Middle frontal gyrus (tissue), 1 donor: ENCODE measurements at regions not wholly inside any gene's neighbourhood (a gene's known extent, or its start where the extent isn't known, plus 50 kb on each side); places are given as distances from the start of the nearest gene placed in this dataset.
"Not testable (repeated sequence)": the region's sequence is repeated elsewhere in the genome, so short reads cannot be mapped to it uniquely, and the experiment has no call there.

ENCODE experiments used
- DNase-seq: peaks from one replicate; pipeline ENCODE4 v3.0.0-alpha.2; 2015; ENCODE audit warnings: low spot score; ENCODE audit errors: extremely low spot score

DNA sequence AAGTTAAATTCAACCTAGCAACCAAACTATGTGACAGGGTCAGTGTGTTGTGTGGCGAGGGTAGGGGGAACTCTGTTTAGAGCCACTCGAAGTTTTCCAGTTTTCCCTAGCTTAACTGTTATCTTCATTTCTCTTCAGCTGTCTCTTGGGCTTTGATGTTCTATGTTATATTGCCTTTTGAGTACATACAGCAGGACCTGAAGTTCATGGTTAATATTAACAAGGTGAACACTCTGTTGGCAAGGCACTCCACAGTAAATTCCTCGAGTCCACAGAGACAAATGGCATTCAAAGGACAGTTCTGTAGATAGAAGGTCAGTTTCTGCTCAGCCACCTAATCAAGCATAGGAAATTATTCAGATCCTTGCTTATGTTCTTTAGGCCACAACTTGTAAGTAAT lies 147.9 kb upstream of the DPH6 start:
- no peak for DNase-seq

- DNase-seq, result no peak
These were observed 149.0 kb upstream of the DPH6 start for GRCh38 chr15:35695003-35695402.

GRCh38 chr15:35696767-35697231 lies 150.8 kb upstream of the DPH6 start:
- no peak for DNase-seq

GRCh38 chr15:35697549-35698299 lies 151.8 kb upstream of the DPH6 start:
- DNase-seq, result no peak

DNA sequence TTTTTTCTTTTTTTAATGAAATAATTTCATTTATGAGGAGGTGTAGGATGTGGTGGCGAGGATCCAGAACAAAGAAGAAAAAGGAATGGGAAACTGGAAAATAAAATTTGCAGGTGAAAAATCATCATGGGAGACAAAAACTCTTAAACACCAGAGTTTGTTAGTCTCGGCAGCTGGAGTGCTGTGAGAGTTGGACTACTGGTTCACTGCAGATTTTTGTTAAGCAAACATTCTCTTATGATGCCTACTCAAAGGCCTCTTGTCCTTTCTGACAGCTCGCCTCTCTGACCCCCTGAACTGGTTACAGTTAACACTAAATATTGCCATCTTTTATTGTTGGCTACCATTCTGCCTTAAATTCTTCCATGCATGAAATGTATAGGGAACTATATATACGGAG lies 152.4 kb upstream of the DPH6 start:
- DNase-seq, result no peak

GRCh38 chr15:35698966-35699575 lies 153.1 kb upstream of the DPH6 start:
- no peak for DNase-seq

DNA sequence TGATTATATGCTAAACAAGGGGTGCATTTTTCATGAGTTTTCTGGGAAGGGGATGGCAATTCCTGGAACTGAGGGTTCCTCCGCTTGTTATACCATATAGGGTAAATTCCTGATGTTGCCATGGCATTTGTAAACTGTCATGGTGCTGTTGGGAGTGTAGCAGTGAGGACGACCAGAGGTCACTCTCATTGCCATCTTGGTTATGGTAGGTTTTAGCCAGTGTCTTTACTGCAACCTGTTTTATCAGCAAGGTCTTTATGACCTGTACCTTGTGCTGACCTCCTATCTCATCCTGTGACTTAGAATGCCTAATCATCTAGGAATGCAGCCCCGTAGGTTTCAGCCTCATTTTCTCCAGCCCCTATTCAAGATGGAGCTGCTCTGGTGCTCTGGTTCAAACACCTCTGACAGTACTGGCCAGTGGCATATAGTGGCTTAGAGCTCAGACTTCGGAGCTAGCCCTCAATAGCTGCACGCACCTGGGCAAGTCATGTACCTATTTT lies 154.2 kb upstream of the DPH6 start:
- not testable (repeated sequence) for DNase-seq

DNA sequence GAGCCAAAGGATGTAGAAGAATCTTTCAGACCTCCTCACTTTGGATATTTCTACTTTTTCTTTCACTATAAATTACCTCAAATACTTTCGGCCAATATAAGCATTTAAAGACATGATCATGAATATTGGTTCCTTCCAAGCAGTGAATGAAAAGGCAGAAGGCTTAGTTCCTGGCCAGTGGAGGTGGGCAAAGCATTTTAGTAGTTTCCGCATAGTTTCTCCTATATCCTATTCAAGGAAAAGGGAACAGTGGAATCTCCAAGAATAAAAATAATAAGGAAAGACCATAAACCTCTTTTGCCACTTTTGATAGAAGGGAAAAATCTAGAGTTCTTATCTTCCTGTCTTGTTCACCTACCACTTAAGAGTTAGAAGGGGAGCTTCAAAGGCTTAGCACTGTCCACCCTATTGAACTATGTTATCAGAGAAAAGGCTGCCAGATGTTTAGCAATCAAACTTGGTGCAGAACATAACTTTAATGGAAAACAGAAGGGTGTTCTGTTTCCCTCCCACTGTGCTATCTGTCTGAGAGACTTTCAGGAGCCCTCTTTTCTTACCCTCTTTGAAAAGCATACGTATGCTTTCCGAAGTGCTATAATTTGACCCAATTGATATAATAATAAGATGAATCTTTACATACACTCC lies 155.6 kb upstream of the DPH6 start:
- DNase-seq, result no peak

DNA sequence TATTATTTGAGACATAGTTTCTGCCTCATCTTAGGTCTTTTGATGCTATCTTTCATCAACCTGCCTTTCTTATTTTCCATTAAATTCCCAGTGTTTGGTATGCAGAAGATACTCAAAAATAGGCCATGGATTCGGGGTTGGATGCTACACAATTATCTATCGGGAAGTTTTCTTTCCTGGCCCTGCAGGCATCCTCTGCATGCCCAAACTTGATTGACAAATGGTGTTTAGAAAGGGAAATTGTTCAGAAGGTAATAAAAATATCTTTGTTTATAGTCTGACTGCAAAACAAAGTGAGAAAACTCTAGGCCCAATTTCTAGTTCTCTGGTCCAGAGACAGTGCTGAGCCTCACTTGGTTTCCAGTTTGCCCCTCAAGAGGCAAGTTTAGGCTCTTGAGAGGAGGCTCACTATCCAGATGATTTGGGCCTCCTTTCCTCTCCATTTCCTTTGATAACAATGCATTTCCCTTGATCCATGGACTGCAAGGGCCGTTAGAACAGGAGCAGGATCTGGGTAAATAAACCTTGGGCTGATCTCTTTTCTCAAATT lies 157.1 kb upstream of the DPH6 start:
- DNase-seq, result no peak

DNA sequence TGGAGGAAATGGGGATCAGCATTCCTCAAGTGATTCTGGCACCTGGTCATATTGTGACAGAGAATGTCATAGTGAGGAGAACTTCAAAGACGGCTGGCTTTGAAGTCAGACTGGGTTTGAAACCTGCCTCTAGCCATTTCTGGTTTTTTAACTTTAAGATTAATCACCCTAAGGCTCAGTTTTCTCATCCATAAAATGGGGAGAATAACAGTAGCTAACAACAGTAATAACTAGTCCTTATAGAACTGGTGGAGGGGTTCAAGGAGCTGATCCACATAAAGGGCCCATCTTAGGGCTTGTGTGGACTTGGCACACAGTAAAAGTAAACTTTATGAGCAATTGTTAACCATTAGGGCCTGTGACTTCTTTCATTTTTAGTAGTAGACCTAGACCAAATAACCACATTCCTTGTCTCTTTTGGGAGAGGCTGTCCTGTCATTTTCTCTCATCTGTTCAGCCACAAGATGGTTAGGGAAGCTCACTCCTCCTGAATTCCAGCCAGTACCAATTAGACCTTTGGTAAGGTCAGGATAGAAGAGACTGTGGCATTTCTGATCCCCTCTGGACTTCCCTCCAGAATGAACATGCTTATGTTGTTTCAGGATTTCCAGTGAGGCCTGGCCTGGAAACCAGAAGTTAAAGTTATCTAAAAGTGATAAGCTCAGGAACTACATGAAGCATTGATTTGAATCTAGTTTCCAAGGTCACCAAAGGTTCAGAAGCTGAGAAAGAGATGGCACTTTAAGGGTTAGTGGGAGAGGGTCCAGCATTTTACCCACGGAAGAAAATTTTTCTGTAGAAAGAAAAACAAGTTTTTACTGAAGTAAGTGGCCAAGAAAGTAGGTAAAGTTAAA lies 159.3 kb upstream of the DPH6 start:
- no peak for DNase-seq

DNA sequence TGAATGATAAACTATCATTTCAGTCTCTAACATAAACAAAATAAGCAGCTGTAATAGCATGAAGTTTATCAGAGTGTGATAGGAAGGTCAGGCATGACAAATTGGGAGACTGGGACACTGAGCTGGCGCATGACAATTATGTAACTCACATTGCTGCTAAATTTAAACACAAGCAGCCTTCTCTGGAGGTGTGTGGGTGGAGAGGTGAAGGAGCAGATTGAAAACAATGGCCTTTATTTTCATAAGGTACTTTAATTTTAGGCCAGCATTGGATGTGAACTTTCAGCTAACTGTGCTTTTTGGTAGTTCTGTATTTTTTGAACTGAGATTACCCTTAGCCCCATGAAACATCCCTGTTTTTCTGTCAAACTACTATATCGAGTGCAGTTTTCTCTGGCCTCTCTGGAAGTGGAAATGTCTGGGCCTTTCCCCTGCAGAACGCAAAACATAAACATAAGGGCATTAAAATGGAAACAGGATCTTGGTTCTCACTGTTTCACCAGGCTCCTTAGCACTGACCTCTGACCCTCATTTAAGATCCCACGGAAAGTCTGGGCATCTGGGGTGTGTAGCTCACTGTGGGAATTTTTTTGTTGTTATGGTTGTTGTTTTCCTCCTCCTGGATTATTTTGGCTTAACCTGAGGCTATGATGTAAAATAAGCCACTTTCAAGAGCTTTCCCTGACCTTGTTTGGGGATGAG lies 160.1 kb upstream of the DPH6 start:
- DNase-seq, result no peak

DNA sequence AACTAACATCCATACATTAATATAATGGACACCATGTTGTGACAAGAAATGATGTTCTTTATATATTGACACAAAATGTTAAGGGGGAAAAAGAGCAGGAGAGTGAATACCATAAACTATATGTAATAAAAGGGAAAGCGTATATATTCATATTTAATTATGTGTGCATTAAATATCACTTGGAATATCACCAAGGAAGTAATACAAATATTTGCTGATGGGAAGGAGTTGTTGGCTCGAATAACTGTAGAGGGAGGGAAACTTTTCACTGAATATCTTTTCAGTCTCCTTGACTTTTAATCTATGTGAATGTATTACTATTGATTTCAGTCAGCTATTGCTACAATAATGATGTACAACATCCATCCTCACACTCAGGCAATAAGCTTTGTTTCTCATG lies 167.0 kb upstream of the DPH6 start:
- no peak for DNase-seq

DNA sequence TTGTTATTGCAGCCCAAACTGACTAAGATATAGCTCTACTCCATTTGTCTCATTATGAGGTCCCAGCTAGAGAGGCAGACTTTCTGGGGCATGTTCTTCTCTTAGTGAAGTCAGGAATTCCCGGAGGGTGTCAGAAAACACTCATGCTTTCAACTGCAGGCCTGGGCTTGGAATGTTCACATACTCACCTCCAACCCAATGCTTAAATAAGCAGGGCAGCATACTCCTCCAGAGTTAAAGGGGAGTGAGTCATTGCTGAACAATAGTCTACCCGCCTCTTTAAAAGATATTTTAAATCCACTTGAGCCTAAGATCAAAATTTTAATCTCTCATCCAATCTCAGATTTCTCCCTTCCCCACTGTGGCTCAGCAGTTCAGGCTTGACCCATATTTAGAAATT lies 167.8 kb upstream of the DPH6 start:
- no peak for DNase-seq

DNA sequence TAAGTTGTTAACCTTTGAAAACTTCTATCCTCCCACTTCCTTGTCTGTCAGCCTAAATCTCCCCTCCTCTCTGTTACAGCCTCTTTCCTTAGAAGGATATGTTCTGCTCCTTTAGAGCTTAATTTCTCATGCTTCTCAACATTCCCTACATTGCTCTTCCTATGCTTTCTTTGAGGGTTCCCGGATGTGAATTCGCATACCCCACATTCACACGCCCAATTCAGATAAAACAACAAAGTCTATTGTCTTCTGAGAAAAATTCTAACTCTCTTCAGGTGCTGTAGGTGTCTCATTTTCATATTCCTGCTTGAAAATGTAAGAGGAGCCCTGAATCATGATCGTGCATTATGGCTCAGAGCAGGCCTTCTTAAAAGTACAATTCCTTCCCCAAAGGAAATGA lies 171.8 kb upstream of the DPH6 start:
- no peak for DNase-seq

DNA sequence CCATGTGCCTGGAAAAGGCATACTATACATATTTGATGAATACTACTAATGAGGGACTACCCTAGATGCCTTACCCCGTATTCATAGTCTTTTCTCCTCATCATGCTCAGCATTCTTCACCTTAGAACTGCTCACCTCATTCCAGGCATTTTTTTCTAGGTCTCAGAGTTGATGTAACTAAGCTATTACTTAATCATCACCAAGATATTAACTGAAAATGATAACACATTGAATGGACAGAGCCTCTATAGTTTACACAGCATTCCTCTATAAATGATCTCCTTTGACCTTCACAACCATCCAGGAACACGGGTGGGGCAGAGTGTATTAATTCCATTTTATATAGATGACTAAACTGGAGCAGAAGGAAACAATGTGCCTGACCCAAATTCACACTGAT lies 174.1 kb upstream of the DPH6 start:
- DNase-seq, result no peak

DNA sequence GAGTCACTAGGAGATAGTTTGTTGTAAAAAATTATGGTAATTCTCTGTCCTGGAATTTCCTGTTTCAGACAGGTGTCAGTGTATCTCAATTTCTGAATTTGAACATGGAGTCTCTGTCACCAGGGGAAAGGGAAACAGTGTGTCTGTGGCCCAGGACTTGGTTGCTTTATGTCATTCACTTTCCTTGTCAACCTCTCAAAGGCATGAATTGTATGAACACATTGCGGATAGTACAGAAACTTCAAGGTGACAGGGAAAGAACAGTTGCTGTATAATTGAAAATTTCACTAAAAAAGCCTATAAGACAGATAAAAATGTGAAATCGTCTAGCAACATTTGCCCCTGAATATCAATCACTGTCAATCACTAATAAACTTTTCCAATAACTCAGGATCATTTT lies 175.0 kb upstream of the DPH6 start:
- DNase-seq, result no peak

GRCh38 chr15:35721751-35722150 lies 175.8 kb upstream of the DPH6 start:
- DNase-seq, result no peak

DNA sequence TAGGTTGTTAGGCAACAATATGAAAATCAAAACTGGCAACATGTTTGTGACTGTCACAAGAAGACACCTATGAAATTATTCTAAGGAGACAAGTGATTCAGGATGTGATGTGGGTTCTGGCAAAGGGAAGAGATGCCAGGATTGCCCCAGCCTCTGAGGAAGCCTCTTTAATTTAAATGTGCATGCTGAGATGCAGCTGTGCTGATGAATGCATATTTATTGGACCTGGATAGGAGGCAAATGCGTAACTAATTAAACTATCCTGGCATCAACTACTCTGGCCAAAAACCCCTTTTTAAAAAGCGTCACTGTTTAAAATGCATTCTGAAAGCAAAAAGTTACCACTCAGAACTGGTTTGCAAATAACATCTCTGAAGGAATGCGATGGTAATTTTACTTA lies 176.5 kb upstream of the DPH6 start:
- no peak for DNase-seq

GRCh38 chr15:35723120-35723847 lies 177.3 kb upstream of the DPH6 start:
- DNase-seq, result no peak

GRCh38 chr15:35723852-35724251 lies 177.9 kb upstream of the DPH6 start:
- DNase-seq, result no peak
